Left ventricle myocardium superior (tissue), 1 donor: ENCODE measurements at regions not wholly inside any gene's neighbourhood (a gene's known extent, or its start where the extent isn't known, plus 50 kb on each side); places are given as distances from the start of the nearest gene placed in this dataset.

Experiments used
- ATAC-seq: fragments of 200-7000 bp; cut with Tn5 transposase; one replicate; pipeline ENCODE4 v1.9.1; 2020; ENCODE audit warnings: mild to moderate bottlenecking, moderate library complexity
- DNase-seq: peaks from one replicate; pipeline ENCODE4 v3.0.0-alpha.2; 2020
- intact Hi-C: fragments of 100-400 bp; cut with micrococcal nuclease; formaldehyde crosslinking; loops from one replicate; pipeline ENCODE4 v1.11.0; 2022
- donor health status: DM: no; HTN: yes; CAD: no; lungs with severe emphysema.

- intact Hi-C loops = no loop called here
- DNase-seq = no peak
- peak; percentile 13 for ATAC-seq
Measured at GRCh38 chr12:116423094-116423493, 136.1 kb upstream of the MAP1LC3B2 start.

GRCh38 chr12:116425256-116426193 is 133.7 kb upstream of the MAP1LC3B2 start:
- no peak for DNase-seq
- ATAC-seq = no peak
- intact Hi-C loops = no loop called here

GRCh38 chr12:116426391-116427136 is 132.6 kb upstream of the MAP1LC3B2 start:
- DNase-seq = peak; percentile 53
- intact Hi-C loops = no loop called here
- peak; percentile 92 for ATAC-seq

GRCh38 chr12:116427200-116427930 is 131.8 kb upstream of the MAP1LC3B2 start:
- DNase-seq (no peak), ATAC-seq (no peak)
- intact Hi-C loops = no loop called here

GRCh38 chr12:116429826-116430360 is 129.3 kb upstream of the MAP1LC3B2 start:
- ATAC-seq = no peak
- intact Hi-C loops = no loop called here
- DNase-seq = no peak

- intact Hi-C loops = no loop called here
- ATAC-seq (no peak), DNase-seq (no peak)
Measured at GRCh38 chr12:116430911-116431565, 128.1 kb upstream of the MAP1LC3B2 start.

GRCh38 chr12:116431677-116432300 is 127.4 kb upstream of the MAP1LC3B2 start:
- intact Hi-C loops = no loop called here
- ATAC-seq (no peak), DNase-seq (no peak)

GRCh38 chr12:116432314-116432750 is 126.8 kb upstream of the MAP1LC3B2 start:
- ATAC-seq (peak; percentile 30), DNase-seq (peak; percentile 42)
- intact Hi-C loops = no loop called here

- ATAC-seq (no peak), DNase-seq (no peak)
- intact Hi-C loops = no loop called here
Measured at GRCh38 chr12:116433249-116433648, 125.9 kb upstream of the MAP1LC3B2 start.

- DNase-seq (peak; percentile 85), ATAC-seq (peak; percentile 95)
- intact Hi-C loops = no loop called here
Measured at GRCh38 chr12:116434155-116435011, 124.8 kb upstream of the MAP1LC3B2 start.

- intact Hi-C loops = no loop called here
- no peak for DNase-seq
- no peak for ATAC-seq
Measured at GRCh38 chr12:116435984-116436383, 123.2 kb upstream of the MAP1LC3B2 start.

GRCh38 chr12:116436561-116437249 is 122.5 kb upstream of the MAP1LC3B2 start:
- ATAC-seq (no peak), DNase-seq (no peak)
- intact Hi-C loops = no loop called here

GRCh38 chr12:116441292-116441691 is 117.9 kb upstream of the MAP1LC3B2 start:
- DNase-seq = peak; percentile 36
- intact Hi-C loops = no loop called here
- peak; percentile 26 for ATAC-seq

GRCh38 chr12:116442304-116442703 is 116.9 kb upstream of the MAP1LC3B2 start:
- ATAC-seq (no peak), DNase-seq (no peak)
- intact Hi-C loops = no loop called here

GRCh38 chr12:116442946-116443345 is 116.2 kb upstream of the MAP1LC3B2 start:
- DNase-seq (no peak), ATAC-seq (no peak)
- intact Hi-C loops = no loop called here

- intact Hi-C loops = no loop called here
- no peak for DNase-seq
- ATAC-seq = no peak
Measured at GRCh38 chr12:116443821-116444589, 115.2 kb upstream of the MAP1LC3B2 start.
